GM06990 (cell line): ENCODE measurements at regions not wholly inside any gene's neighbourhood (a gene's known extent, or its start where the extent isn't known, plus 50 kb on each side); places are given as distances from the start of the nearest gene placed in this dataset.

Experiments
- DNase-seq: peaks from one replicate; pipeline ENCODE4 v3.0.0-alpha.2; 2011; ENCODE audit not compliant: insufficient read length; ENCODE audit errors: extremely low read depth
- H3K27me3 ChIP-seq: replicated peaks from 2 replicates; pipeline ENCODE4 v1.6.0; 2011; ENCODE audit warnings: low read length; ENCODE audit not compliant: control insufficient read depth, insufficient read depth
- H3K36me3 ChIP-seq: 2 replicates; pipeline ENCODE4 v1.5.1; 2011; ENCODE audit warnings: low read length; ENCODE audit not compliant: control insufficient read depth, insufficient read depth
- H3K4me3 ChIP-seq: replicated peaks from 2 replicates; pipeline ENCODE4 v1.5.1; 2011; ENCODE audit warnings: low read depth, mild to moderate bottlenecking, control low read depth, low read length
- TF ChIP-seq, protein P1 (sequence below): IDR thresholded peaks from 2 replicates; pipeline ENCODE4 v1.5.1; 2011; ENCODE audit warnings: low read length, control low read depth, mild to moderate bottlenecking, inconsistent platforms; ENCODE audit not compliant: insufficient read depth, poor library complexity, severe bottlenecking

- Histone ChIP-seq H3K4me3 (no peak overlapping the region), H3K36me3 (no peaks in the 10 kb centered on the region), H3K27me3 (no peaks in the 10 kb centered on the region)
- TF ChIP-seq, protein P1, sequence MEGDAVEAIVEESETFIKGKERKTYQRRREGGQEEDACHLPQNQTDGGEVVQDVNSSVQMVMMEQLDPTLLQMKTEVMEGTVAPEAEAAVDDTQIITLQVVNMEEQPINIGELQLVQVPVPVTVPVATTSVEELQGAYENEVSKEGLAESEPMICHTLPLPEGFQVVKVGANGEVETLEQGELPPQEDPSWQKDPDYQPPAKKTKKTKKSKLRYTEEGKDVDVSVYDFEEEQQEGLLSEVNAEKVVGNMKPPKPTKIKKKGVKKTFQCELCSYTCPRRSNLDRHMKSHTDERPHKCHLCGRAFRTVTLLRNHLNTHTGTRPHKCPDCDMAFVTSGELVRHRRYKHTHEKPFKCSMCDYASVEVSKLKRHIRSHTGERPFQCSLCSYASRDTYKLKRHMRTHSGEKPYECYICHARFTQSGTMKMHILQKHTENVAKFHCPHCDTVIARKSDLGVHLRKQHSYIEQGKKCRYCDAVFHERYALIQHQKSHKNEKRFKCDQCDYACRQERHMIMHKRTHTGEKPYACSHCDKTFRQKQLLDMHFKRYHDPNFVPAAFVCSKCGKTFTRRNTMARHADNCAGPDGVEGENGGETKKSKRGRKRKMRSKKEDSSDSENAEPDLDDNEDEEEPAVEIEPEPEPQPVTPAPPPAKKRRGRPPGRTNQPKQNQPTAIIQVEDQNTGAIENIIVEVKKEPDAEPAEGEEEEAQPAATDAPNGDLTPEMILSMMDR: no peak
- DNase-seq: peak; percentile 7
Observed at GRCh38 chr3:156760333-156760732, 65.8 kb upstream of the LEKR1 start.

DNA sequence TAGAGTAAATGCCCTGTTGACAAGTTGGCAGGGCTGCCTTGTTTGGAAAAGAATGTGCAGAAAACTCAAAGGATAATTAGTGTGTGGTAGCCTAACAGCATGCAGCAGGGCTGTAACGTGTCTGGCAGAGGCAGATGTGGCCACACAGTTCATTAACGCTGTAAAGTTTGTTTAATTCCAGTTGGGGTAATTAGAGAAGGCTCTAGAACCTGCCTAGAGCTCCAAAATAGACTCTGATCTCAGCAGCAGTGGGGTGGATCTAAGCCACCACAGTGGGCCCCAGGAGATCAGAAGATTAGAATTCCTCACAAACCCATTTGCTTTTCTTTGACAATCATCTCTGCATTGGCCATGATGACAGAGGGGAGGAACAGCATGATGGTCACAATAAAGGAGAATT lies 65.1 kb upstream of the LEKR1 start:
- TF ChIP-seq, protein P1: no peak
- DNase-seq: no peak
- H3K4me3 ChIP-seq: no peak overlapping the region
- no peaks in the 10 kb centered on the region for H3K36me3 ChIP-seq
- H3K27me3 ChIP-seq: no peaks in the 10 kb centered on the region

DNA sequence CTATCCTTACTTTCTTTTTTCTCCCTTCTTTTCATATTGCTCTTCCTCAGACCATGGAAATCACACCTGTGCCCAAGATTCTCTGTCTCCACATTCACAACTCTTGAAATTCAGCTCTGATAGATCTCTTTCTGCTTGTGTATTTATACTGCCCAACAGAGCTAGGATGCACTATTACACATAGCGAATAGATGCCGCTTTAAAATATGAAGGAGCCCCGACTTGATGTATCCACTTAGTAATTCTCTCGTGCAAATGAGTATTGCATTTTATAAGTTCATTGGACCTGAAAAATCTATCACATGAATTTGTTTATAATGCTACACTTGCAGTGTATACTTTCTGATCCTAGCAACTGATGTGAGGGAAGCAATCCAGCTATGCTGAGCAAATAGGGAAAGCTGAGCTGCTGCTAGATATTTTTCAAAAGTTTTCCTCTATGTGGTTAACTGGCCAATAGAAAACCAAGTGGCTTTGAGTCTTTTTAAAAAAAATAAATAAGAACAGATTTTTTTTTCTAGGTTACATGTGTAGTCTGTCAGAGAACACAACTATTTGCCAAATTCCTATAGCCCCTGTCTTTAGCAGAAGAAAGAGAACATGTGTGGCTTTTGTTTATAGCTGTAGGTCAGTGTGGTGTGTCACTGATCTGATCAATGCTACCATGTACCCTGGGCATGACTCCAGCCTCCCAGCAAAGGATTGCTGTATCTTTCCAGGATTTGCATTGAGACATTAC lies 64.3 kb upstream of the LEKR1 start:
- Histone ChIP-seq H3K36me3 (no peaks in the 10 kb centered on the region), H3K27me3 (no peaks in the 10 kb centered on the region), H3K4me3 (no peak overlapping the region)
- TF ChIP-seq, protein P1: no peak
- DNase-seq: no peak

DNA sequence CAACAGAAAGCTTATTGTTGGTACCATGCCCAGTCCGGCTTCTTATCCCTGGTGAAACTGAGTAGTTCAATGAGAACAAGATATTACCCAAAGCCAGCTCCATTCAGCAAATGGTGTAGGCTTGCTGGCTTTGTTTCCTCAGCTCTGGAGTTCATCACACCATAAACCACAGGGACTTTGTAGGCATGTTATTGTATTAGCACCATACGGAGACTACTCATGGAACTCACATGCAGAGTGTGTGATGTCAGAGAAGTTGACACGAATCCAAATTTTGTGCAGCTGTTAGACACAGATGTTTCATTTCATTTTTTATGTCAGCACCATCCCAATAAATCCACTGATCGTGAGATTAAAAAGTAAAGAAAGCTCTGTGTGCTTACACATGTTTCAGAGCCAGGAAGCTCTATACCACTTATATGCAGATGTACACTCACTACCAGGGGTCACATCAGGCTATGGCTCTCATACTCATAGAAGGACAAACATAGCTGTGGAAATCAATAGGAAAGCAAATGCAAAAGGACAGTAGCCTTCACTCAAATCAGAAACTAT lies 63.4 kb upstream of the LEKR1 start:
- no peaks in the 10 kb centered on the region for H3K36me3 ChIP-seq
- H3K4me3 ChIP-seq: no peak overlapping the region
- DNase-seq: no peak
- H3K27me3 ChIP-seq: no peaks in the 10 kb centered on the region
- TF ChIP-seq, protein P1: no peak

DNA sequence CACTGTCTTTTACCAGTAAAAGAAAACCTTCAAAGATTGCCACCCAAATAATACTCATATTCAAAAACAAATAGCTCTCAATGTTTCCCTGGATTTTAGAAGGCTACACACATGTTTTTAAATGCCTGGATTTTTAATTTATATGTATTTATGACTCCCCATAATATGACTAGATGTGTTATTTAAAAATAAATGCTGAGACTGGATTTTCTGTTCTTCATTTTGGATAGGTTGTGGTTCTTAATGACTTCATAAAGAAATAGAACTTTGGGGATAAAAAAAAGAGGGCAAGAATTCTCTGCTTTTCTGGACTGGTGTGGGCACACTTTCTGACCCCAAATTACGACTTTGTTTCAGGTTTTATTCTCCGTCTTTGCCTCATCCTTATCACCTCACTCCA lies 62.8 kb upstream of the LEKR1 start:
- DNase-seq: no peak
- TF ChIP-seq, protein P1: no peak
- H3K27me3 ChIP-seq: no peaks in the 10 kb centered on the region
- no peak overlapping the region for H3K4me3 ChIP-seq
- H3K36me3 ChIP-seq: no peaks in the 10 kb centered on the region
